ENCODE measurements at regions not wholly inside any gene's neighbourhood (a gene's known extent, or its start where the extent isn't known, plus 50 kb on each side); places are given as distances from the start of the nearest gene placed in this dataset.
"Not testable (repeated sequence)": the region's sequence is repeated elsewhere in the genome, so short reads cannot be mapped to it uniquely, and the experiment has no call there.

GRCh38 chr3:150328654-150329040 lies 79.5 kb upstream of the TSC22D2 start:
- no peak for DNase-seq (ENCODE audit: low spot score)

DNA sequence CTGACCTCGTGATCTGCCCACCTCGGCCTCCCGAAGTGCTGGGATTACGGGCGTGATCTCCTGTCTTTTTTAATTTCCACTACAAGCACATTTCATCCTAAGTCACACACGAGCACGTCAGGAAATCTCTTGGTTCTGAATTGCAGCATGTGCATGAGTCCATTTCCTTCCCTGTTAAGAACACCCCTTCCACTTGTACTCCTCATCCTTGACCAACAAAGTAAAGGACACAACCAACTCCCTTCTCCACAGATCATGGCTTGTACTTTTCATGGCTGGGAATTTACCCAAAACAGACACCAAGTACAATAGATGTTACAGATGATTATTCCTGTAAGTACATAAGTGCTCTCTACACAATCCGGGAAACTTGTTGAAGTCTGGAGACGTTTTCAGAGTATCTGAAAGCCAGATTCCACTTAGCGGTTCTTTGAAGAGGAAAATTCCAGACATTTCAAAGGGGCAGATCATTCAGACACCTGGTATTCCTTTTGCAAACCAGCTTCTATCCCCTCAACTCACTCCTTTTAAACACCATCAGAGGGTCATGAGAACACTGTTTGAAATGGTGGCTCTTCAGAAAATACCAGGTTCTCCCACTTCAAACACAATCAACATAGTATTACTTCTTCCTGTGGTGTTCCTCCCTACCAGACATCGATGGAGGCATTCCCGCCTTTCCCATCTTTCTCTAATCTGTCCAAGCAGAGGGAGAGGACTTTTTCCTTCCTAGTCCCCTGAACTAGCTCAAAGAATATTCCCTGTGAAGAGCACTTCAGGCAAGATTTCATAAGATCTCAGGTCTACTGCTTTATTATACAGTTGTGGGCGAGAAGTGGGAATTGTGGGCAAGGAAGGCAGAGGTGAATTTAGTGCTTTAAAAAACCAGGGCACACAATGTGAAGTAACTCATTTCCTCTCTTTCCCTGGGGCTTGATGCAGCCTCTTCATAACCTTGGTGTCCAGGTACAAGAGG lies 80.1 kb upstream of the TSC22D2 start:
- DNase-seq (ENCODE audit: low spot score) = no peak

DNA sequence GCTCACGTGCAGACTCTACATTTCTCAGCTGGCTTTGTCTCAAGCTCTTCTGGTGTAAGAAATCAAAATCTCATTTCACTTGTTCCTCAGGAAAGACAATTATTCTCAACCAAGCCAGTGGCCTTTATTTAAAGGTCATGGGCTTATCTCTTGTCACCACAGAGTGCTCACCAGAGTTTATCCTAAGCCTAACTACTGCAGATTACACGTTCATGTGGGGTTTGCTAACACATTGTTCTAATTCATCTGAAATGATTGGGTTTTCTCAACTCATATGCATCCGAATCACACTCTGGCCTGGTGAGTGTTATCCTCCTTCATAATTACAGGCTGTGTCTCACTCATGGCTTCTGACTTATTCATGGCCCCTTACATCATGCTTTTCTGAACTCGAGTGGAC lies 83.3 kb upstream of the TSC22D2 start:
- DNase-seq (ENCODE audit: low spot score) = no peak

DNA sequence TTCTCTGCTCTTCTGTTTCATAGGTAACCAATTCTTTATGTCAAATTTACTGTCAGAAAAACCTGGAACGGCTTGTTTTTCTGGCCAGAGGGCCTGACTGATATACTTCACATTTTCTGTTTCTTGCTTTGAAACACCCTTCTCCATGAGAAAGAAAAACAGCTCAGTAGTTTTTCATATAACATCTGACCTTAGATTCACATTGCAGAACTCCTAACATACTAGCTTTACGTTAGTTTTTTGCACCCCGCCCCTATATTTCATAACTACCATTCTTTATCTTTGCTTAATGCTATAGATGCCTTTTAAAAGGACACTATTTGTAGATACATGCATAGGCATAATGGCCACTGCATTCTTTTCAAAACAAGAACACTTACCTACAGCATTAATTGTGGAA lies 83.9 kb upstream of the TSC22D2 start:
- no peak for DNase-seq (ENCODE audit: low spot score)

DNA sequence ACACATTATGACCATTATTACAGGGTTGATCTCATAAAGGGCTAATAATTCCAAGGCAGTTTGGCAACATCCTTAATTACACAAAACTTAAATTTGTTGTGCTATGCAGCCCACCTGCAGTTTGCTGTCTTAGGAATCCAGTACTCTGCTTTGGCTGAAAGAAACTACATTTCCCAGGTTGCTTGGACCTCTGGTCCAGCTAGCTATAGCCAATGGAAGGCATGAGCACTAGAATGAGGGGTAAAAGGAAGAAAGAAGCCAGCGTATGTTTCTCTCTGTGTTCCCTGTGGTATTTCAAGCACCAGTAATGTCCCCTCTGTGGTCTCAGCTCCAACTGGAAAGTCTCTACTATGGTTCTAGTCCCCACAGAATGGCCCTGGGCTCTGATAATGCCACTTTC lies 84.3 kb upstream of the TSC22D2 start:
- no peak for DNase-seq (ENCODE audit: low spot score)

DNA sequence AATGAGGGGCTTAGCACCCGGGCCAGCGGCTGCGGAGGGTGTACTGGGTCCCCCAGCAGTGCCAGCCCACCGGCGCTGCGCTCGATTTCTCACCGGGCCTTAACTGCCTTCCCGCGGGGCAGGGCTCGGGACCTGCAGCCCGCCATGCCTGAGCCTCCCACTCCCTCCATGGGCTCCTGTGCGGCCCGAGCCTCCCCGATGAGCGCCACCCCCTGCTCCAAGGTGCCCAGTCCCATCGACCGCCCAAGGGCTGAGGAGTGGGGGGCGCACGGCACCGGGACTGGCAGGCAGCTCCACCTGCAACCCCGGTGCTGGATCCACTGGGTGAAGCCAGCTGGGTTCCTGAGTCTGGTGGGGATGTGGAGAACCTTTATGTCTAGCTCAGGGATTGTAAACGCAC lies 85.0 kb upstream of the TSC22D2 start:
- not testable (repeated sequence) for DNase-seq (ENCODE audit: low spot score)

- DNase-seq (ENCODE audit: low spot score) = peak; percentile 70
Observed at GRCh38 chr3:150320971-150321370, 87.1 kb upstream of the TSC22D2 start.

- no peak for DNase-seq (ENCODE audit: low spot score)
Observed at GRCh38 chr3:150319900-150320299, 88.2 kb upstream of the TSC22D2 start.

- DNase-seq (ENCODE audit: low spot score) = no peak
Observed at GRCh38 chr3:150317469-150317868, 90.6 kb upstream of the TSC22D2 start.

DNA sequence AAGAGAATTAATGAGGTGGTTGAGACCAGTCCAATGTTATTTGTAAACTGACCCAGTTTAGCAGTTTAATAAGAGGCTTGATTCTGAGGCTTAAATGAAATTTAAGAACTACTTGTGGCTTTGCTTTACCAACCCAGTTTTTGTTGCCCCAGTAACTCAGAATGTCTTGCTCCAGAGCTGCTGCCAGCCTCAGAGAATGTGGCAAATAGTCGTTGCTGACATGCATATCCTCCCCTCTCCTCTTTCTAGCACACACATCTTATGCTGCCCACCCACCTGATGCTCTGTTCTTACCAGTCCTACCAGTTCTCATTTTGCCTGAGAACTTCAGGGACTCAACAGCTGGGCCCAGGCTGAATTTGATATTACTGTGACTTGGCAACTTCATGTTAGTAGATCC lies 92.4 kb upstream of the TSC22D2 start:
- DNase-seq (ENCODE audit: low spot score) = no peak

GRCh38 chr3:150314248-150315004 lies 93.7 kb upstream of the TSC22D2 start:
- no peak for DNase-seq (ENCODE audit: low spot score)

- DNase-seq (ENCODE audit: low spot score) = peak; percentile 31
Observed at GRCh38 chr3:150312018-150312657, 96.0 kb upstream of the TSC22D2 start.

DNA sequence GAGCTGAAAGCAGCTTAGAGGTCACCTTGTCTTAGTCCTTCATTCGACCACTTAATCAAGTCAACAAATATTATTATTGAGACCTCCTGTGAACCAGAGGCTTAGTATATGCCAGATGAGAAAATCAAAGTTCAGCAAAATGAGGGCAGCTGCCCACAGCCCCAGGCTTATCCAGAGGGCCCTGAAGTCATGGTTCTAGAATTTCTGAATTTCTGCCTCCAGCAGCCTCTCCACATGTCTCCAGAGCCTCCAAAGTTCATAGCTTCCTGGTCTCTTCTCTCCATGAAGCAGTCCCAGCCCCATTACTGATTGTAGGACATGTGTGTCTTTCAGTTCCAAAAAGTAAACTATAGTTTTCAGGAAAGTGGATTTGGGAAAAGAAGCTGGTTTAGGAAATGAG lies 96.9 kb upstream of the TSC22D2 start:
- DNase-seq (ENCODE audit: low spot score) = no peak

GRCh38 chr3:150309557-150309956 lies 98.5 kb upstream of the TSC22D2 start:
- no peak for DNase-seq (ENCODE audit: low spot score)

GRCh38 chr3:150309257-150309542 lies 98.9 kb upstream of the TSC22D2 start:
- no peak for DNase-seq (ENCODE audit: low spot score)

DNA sequence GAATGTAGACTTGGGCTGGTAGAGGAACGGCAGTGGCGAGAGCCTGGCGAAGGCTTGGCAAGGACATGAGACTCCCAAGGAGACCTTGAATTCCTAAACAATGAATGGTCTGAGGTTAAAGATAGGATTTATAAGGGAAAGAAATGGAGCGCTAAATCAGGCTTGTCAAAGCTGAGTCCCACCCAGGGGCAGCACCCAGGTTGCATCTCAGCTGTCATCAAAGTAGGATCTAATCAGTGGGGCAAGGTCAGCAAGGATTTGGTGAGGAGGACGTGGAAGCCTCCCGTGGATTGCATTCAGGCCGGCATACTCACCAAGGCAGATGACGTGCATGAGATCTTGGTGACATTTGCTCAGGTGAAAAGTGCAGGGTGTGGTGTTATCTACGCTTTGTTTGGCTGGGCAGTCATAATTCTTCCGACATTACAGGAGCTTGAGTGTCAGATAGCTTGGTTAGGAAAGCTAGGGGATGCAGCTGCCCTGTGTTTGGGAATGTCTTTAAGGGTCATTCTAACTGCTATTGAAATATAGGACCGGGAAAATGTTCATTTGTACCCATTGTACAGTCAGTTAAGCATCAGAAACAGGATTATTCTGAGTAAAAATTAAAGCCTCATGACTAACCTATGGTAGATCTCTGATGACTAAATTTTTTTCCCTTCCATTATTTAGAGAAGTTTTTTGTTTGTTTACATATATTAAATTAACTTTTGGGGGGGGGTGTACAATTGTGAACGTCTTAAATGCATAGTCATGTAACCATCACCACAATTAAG lies 99.4 kb upstream of the TSC22D2 start:
- DNase-seq (ENCODE audit: low spot score) = no peak

DNA sequence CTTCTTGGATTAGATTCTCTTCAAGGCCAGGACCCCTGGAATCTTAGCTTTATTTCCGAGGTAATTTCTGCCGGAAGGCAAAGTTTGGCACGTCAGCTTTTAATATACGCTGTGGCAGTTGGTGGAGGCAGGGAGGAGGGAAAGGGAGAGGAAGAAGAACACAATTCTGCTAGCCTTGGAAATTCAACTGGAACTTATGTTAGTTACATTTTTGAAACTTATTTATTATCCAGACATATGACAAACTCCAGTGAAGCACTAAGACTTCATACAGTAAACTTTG lies 100.1 kb upstream of the TSC22D2 start:
- no peak for DNase-seq (ENCODE audit: low spot score)

DNA sequence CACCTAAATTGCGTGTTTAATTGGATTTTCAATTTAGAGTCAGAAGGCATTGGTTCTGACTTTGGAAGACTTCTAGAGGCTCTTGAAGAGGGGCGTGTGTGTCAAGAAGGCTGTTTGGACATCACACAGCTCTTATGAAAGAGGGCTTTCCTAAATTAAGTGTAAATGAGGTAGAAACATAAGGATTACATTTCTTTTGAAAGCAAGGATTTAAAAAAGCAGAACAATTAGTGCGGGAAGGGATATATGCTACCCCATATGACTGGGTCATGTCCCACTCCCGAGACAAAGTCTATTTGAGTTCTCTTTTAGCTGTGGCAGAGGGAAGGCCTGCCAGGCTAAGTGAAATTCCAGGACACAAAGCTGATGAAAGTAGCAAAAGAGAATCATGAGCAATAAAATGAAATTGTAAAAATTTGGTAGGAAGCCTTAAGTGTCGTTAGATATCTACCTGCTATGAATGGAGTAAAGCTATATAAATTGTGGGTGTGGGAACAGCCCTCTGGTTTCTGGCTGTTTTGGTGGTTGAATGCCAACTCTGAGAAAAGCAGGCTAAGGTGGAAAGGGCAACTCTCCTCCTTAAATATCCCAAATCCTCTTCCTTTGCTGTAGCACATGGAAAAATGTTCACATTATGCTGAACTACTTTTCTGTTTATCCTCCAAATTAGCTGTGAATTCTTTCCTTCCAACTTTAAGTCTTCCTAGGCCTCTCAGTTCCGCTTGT lies 100.6 kb upstream of the TSC22D2 start:
- DNase-seq (ENCODE audit: low spot score) = no peak

GRCh38 chr3:150306906-150307305 lies 101.2 kb upstream of the TSC22D2 start:
- DNase-seq (ENCODE audit: low spot score) = no peak

GRCh38 chr3:150306083-150306482 lies 102.0 kb upstream of the TSC22D2 start:
- no peak for DNase-seq (ENCODE audit: low spot score)

GRCh38 chr3:150303768-150304167 lies 104.3 kb upstream of the TSC22D2 start:
- DNase-seq (ENCODE audit: low spot score) = peak; percentile 32

GRCh38 chr3:150302246-150302645 lies 105.9 kb upstream of the TSC22D2 start:
- DNase-seq (ENCODE audit: low spot score) = no peak

Measured in NAMALWA (cell line).